AG04450 (cell line): ENCODE measurements at regions not wholly inside any gene's neighbourhood (a gene's known extent, or its start where the extent isn't known, plus 50 kb on each side); places are given as distances from the start of the nearest gene placed in this dataset.

Source experiments
- CTCF ChIA-PET: fragments of 300-600, 350-600 bp; formaldehyde crosslinking; extraction: SDS; loops from one replicate; lab custom pipeline; 2022; ENCODE audit warnings: antibody characterized with exemption, inconsistent platforms; lab: Charles Lee
- POLR2A ChIA-PET: fragments of 350-600 bp; formaldehyde crosslinking; extraction: SDS; loops from one replicate; lab custom pipeline; 2021; ENCODE audit warnings: antibody characterized with exemption, inconsistent platforms; lab: Yijun Ruan, JAX
- DNase-seq: peaks from one replicate; pipeline ENCODE4 v3.0.0-alpha.2; 2011; ENCODE audit warnings: low read depth, low spot score
- H3K27ac ChIP-seq: one replicate; pipeline ENCODE4 v1.5.1; 2012; ENCODE audit warnings: low read depth, low read length, control low read depth
- H3K27me3 ChIP-seq: one replicate; pipeline ENCODE4 v1.6.0; 2012; ENCODE audit warnings: low read length; ENCODE audit not compliant: control insufficient read depth, insufficient read depth
- H3K4me3 ChIP-seq: 2 replicates; pipeline ENCODE4 v1.5.1; 2011; ENCODE audit warnings: mild to moderate bottlenecking, low read depth, low read length, control low read depth
- H3K9me3 ChIP-seq: 2 replicates; pipeline ENCODE4 v1.5.1; 2012; ENCODE audit warnings: low read length; ENCODE audit not compliant: control insufficient read depth, insufficient read depth
- CTCF ChIP-seq: IDR thresholded peaks from 2 replicates; pipeline ENCODE4 v1.5.1; 2011; ENCODE audit warnings: low read depth, low read length, control low read depth, inconsistent platforms

- no peak for TF ChIP-seq CTCF
- POLR2A ChIA-PET, result no interaction called here
- no peaks in the 10 kb centered on the region for H3K9me3 ChIP-seq
- no peak overlapping the region for H3K27ac ChIP-seq
- CTCF ChIA-PET, result no interaction called here
- no peak overlapping the region for H3K4me3 ChIP-seq
- no peaks in the 10 kb centered on the region for H3K27me3 ChIP-seq
- DNase-seq, result no peak
Measured at GRCh38 chr17:34798581-34798980, 162.7 kb downstream of the CCT6B start.

DNA sequence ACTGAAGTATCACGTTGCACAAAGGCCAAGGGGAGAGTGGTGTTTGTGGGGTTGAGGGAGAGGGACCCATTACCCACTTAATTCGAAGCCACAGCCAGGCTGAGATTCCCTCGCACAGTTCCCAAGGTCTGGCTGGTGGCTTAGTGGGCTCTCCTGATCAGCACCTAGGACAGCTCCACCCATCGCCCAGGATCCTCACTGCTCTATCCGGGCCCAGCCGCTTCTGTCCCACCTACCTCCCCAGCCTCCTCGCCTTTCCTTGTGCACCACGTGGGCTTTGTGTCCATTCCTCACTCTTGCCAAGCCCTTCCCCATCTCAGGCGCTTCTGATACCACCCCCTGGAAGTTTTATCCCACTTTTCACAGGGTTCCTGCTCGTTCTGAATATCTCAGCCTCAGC is 163.5 kb downstream of the CCT6B start:
- ChIA-PET POLR2A (no interaction called here), CTCF (no interaction called here)
- DNase-seq, result no peak
- Histone ChIP-seq H3K27me3 (no peaks in the 10 kb centered on the region), H3K27ac (no peak overlapping the region), H3K9me3 (no peaks in the 10 kb centered on the region), H3K4me3 (no peak overlapping the region)
- TF ChIP-seq CTCF, result no peak

GRCh38 chr17:34793231-34793908 is 167.9 kb downstream of the CCT6B start:
- Histone ChIP-seq H3K9me3 (no peaks in the 10 kb centered on the region), H3K4me3 (no peak overlapping the region), H3K27me3 (no peaks in the 10 kb centered on the region), H3K27ac (no peak overlapping the region)
- DNase-seq, result no peak
- ChIA-PET CTCF (no interaction called here), POLR2A (no interaction called here)
- no peak for TF ChIP-seq CTCF

DNA sequence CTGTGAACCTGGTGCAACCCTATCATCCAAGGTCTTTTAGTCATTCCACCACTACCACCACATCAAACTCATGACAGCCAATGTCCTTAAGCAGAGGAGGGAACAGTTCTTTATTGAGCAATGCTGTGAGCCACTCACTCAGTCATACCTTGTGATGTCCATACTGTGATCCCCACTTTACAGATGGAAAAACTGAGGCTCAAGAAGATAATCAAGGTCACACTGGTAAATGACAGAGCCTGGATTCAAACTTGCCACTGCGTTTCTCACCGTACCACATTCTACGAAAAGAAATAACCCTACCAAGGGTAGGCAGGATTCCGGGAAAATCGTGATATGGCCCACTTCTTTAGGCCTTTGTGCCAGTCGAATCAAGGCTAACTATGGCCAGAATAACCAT is 172.6 kb downstream of the CCT6B start:
- no peak overlapping the region for H3K4me3 ChIP-seq
- ChIA-PET POLR2A (no interaction called here), CTCF (no interaction called here)
- TF ChIP-seq CTCF, result no peak
- no peak overlapping the region for H3K27ac ChIP-seq
- no peaks in the 10 kb centered on the region for H3K9me3 ChIP-seq
- no peaks in the 10 kb centered on the region for H3K27me3 ChIP-seq
- no peak for DNase-seq

DNA sequence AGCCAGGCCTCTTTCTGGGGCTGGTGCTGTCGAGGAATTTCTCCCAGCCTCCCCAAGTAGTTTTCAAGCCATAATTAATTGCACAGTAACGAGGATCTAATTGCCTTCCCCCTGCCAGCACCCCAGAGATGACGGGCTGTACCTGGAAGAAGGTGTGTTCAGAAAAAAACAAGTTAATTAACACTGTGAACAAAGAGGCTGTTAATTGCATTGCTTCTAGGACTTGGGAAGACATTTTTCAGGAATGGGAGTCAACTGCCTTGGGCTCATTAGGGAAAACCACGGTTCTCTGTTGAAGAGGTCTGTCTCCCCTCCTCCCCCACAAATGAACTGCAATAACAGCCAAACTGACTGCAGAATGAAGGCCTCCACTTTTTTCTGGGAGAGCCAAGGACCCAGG is 176.7 kb downstream of the CCT6B start:
- no peak for DNase-seq
- no peak for TF ChIP-seq CTCF
- Histone ChIP-seq H3K27me3 (no peaks in the 10 kb centered on the region), H3K4me3 (no peak overlapping the region), H3K27ac (no peak overlapping the region), H3K9me3 (no peaks in the 10 kb centered on the region)
- ChIA-PET CTCF (no interaction called here), POLR2A (no interaction called here)
